VCaP (cell line): ENCODE measurements at regions not wholly inside any gene's neighbourhood (a gene's known extent, or its start where the extent isn't known, plus 50 kb on each side); places are given as distances from the start of the nearest gene placed in this dataset.

Source experiments
- H3K27ac ChIP-seq: fragments of 450-650 bp; 2 replicates; pipeline ENCODE4 v1.5.1; 2017
- TF ChIP-seq, protein P1 (sequence below): fragments of 450-650 bp; conservative IDR thresholded peaks from 2 replicates; pipeline ENCODE4 v1.5.1; 2017; ENCODE audit warnings: mild to moderate bottlenecking, moderate library complexity

DNA sequence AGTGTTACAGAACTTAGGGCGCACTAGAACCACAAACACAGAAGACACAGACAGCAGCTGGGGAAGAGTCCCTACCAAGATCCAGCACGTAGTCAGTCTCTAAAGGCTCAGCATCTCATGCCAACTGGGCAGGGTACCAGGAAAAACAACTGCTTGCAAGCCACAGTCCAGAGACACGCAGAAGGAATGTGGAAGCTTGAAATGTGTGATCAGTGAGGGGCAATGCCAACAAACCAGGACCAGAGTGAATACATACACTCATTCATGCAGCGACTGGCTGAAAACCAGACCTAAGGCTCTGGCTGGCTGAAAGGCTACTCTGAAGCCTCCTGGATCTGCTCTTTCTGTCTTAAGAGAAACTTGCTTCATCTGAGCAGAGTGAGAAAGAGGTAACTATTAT is 1484.8 kb downstream of the EFNB2 start:
- no peak overlapping the region for H3K27ac ChIP-seq
- TF ChIP-seq, protein P1, sequence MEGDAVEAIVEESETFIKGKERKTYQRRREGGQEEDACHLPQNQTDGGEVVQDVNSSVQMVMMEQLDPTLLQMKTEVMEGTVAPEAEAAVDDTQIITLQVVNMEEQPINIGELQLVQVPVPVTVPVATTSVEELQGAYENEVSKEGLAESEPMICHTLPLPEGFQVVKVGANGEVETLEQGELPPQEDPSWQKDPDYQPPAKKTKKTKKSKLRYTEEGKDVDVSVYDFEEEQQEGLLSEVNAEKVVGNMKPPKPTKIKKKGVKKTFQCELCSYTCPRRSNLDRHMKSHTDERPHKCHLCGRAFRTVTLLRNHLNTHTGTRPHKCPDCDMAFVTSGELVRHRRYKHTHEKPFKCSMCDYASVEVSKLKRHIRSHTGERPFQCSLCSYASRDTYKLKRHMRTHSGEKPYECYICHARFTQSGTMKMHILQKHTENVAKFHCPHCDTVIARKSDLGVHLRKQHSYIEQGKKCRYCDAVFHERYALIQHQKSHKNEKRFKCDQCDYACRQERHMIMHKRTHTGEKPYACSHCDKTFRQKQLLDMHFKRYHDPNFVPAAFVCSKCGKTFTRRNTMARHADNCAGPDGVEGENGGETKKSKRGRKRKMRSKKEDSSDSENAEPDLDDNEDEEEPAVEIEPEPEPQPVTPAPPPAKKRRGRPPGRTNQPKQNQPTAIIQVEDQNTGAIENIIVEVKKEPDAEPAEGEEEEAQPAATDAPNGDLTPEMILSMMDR = no peak

DNA sequence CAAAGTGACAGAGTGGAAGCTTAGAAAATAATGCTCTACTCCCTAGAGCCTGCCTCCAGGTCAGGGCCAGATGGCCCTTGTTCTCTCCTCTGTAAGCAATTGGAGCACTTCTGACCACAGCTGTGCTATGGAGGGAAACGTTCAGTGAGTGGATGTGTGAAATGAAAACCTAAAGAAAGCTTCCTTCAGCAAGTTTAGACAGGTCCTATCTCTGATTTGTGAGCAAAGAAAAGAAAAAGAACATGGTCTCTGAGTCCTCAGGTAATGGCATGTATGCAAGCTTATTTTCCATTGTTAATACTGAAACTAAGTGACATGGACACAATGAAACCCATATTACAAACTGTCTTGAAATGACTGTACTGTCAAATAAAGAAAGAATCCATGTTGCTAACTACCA is 1486.8 kb downstream of the EFNB2 start:
- H3K27ac ChIP-seq = no peak overlapping the region
- TF ChIP-seq, protein P1 = no peak

DNA sequence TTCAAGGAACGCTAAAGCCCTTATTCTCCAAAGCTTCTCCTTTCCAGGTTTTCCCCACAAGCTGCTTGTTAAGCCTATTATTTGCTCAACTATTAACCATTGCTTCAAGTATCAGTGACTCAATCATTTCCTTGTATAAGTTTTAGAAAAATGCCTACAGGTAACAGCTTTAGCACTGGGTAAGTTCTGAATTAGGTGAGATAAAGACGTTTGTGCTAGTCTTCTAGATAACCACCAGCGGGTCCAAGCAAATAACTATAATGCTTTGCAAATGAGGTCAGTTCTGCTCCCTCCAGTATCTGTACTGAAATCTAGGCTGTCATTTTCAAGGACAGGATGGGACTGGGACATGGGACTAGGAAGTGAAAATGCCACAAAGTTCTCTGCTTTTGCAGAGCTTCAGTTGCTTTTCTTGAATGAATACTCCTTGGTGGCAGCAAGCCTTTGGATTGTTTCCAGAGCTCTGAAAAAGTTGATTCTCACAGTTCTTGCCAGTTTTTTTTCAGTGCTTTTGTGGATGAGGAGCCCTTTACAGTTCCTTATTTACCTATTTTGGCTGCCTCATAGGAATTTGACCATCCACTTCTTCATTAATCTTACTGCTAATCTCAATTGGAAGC is 1487.7 kb downstream of the EFNB2 start:
- TF ChIP-seq, protein P1 = no peak
- no peak overlapping the region for H3K27ac ChIP-seq

DNA sequence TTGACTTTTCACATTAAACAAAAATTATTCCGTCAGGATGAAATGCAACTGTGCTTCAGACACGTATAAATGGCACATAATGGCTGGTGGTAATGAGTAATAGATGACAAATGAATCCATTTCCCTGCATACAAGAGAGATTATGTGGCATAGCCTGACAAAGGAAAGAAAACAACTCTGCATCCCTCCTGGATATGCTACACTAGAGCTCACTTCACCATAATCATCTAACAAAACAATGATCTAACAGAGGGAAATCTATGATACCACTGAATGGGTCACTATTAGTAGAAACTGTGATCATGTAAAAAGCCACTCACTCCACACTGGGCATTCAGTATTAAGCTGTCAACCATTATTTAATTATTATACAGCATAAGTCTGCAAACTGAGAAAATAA is 1498.4 kb downstream of the EFNB2 start:
- TF ChIP-seq, protein P1 = no peak
- no peak overlapping the region for H3K27ac ChIP-seq

DNA sequence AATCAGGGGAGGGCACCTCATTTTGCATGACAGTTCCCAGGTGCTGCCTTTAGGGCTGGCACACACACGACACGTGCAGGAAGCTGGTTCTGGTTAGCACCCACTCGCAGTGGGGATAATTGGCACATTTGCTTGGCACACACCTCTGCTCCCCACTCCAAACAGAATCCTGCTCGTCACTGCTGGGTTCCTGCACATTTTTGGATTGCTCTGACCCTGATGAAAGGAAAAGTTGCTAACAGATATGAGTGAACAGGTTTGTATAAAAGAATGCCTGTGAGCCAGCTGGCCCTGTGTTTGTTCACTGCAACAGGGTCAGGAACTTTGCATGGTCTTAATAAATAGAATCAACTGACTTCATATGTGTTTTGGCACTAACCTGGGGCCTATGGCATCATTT is 1500.4 kb downstream of the EFNB2 start:
- TF ChIP-seq, protein P1 = no peak
- H3K27ac ChIP-seq = no peak overlapping the region; the same call in 1 of the 2 replicates

DNA sequence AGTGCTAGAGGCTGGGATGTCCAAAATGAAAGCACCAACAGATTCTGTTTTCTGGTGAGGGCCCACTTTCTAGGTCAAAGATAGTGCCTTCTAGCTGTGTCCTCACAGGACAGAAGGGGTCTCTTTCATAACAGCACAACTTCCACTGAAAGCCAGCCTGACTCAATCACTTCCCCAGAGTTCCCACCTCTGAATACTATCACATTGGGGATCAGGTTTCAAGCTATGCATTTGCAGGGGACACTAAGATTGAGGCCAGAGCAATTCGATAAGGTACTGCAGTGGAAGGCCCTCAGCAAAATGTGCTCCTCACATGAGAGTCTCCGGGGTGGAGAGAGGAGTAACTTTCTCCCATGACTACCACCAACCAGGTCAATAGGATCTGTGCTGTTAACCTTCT is 1501.5 kb downstream of the EFNB2 start:
- TF ChIP-seq, protein P1 = no peak

DNA sequence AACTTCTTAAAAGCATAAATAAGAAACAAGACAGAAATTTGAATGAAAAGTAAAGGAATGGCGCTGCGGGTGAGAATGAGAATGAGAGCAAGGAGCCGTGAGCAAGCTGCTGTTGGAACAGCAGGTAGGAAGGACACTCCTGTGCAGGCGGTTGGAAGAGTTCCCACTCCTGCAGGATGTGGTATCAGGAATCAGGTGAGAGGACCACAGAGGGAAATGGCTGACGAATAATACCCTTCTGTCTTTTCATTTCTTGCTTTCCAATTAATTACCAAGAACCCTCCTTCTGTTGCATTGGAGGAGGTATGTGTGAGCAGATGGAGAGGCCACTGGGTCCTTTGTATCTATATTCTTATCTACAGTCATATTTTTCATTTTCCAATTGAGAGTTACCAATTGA is 1504.2 kb downstream of the EFNB2 start:
- TF ChIP-seq, protein P1 = no peak
- H3K27ac ChIP-seq = no peak overlapping the region

More for the DNA sequence above, 1501.5 kb downstream of the EFNB2 start:
- no peak overlapping the region for H3K27ac ChIP-seq
